Osteoblast (primary cell): ENCODE measurements at regions not wholly inside any gene's neighbourhood (a gene's known extent, or its start where the extent isn't known, plus 50 kb on each side); places are given as distances from the start of the nearest gene placed in this dataset.

Experiments
- DNase-seq: peaks from one replicate; pipeline ENCODE4 v3.0.0; 2011; ENCODE audit warnings: low spot score, mixed read lengths; ENCODE audit not compliant: insufficient read length; ENCODE audit errors: missing footprints
- H2AFZ ChIP-seq: 2 replicates; pipeline ENCODE4 v1.6.0; 2011; ENCODE audit warnings: mild to moderate bottlenecking, low read length
- H3K27ac ChIP-seq: 2 replicates; pipeline ENCODE4 v1.5.1; 2011; ENCODE audit warnings: mild to moderate bottlenecking, low read depth, low read length, moderate library complexity
- H3K27me3 ChIP-seq: 2 replicates; pipeline ENCODE4 v1.6.0; 2012; ENCODE audit warnings: mild to moderate bottlenecking, control low read depth, inconsistent platforms, low read length, moderate library complexity; ENCODE audit not compliant: insufficient read depth
- H3K36me3 ChIP-seq: 2 replicates; pipeline ENCODE4 v1.5.1; 2011; ENCODE audit warnings: mild to moderate bottlenecking, low read length, control low read depth, moderate library complexity; ENCODE audit not compliant: insufficient read depth
- H3K4me1 ChIP-seq: 2 replicates; pipeline ENCODE4 v1.5.1; 2011; ENCODE audit warnings: mild to moderate bottlenecking, low read length, control low read depth, moderate library complexity; ENCODE audit not compliant: insufficient read depth
- H3K4me2 ChIP-seq: 2 replicates; pipeline ENCODE4 v1.6.0; 2011; ENCODE audit warnings: mild to moderate bottlenecking, low read length; ENCODE audit not compliant: insufficient read depth
- H3K4me3 ChIP-seq: fragments of 200-600 bp; sonication (generic); 3 replicates; pipeline ENCODE4 v1.5.1; 2012; ENCODE audit warnings: mild to moderate bottlenecking, low read length, inconsistent platforms; ENCODE audit not compliant: insufficient read depth
- H3K79me2 ChIP-seq: 2 replicates; pipeline ENCODE4 v1.6.0; 2012; ENCODE audit warnings: mild to moderate bottlenecking, low read length, control low read depth, inconsistent platforms; ENCODE audit not compliant: insufficient read depth
- H3K9me3 ChIP-seq: 2 replicates; pipeline ENCODE4 v1.5.1; 2011; ENCODE audit warnings: low read depth, low read length, control low read depth
- H4K20me1 ChIP-seq: 2 replicates; pipeline ENCODE4 v1.6.0; 2012; ENCODE audit warnings: mild to moderate bottlenecking, low read length, control low read depth; ENCODE audit not compliant: insufficient read depth
- TF ChIP-seq, protein P1 (sequence below): IDR thresholded peaks from 2 replicates; pipeline ENCODE4 v1.5.1; 2011; ENCODE audit warnings: mild to moderate bottlenecking, low read depth, low read length, moderate library complexity; ENCODE audit errors: extremely low read depth

- no peaks in the 10 kb centered on the region for H3K9me3 ChIP-seq
- no peaks in the 10 kb centered on the region for H3K36me3 ChIP-seq
- TF ChIP-seq, protein P1, sequence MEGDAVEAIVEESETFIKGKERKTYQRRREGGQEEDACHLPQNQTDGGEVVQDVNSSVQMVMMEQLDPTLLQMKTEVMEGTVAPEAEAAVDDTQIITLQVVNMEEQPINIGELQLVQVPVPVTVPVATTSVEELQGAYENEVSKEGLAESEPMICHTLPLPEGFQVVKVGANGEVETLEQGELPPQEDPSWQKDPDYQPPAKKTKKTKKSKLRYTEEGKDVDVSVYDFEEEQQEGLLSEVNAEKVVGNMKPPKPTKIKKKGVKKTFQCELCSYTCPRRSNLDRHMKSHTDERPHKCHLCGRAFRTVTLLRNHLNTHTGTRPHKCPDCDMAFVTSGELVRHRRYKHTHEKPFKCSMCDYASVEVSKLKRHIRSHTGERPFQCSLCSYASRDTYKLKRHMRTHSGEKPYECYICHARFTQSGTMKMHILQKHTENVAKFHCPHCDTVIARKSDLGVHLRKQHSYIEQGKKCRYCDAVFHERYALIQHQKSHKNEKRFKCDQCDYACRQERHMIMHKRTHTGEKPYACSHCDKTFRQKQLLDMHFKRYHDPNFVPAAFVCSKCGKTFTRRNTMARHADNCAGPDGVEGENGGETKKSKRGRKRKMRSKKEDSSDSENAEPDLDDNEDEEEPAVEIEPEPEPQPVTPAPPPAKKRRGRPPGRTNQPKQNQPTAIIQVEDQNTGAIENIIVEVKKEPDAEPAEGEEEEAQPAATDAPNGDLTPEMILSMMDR, result no peak
- H3K4me3 ChIP-seq, result no peak overlapping the region
- DNase-seq, result no peak
- peaks cover 8% of the 10 kb centered on the region for H3K27me3 ChIP-seq
- no peaks in the 10 kb centered on the region for H3K4me1 ChIP-seq
- H4K20me1 ChIP-seq, result no peaks in the 10 kb centered on the region
- no peak overlapping the region for H3K4me2 ChIP-seq
- H3K79me2 ChIP-seq, result no peaks in the 10 kb centered on the region
- no peak overlapping the region for H3K27ac ChIP-seq
- H2AFZ ChIP-seq, result no peak overlapping the region
These were observed 112.5 kb downstream of the EIF4E start for GRCh38 chr4:98816386-98816785.

- no peak overlapping the region for H2AFZ ChIP-seq
- H3K36me3 ChIP-seq, result no peaks in the 10 kb centered on the region
- H3K4me3 ChIP-seq, result no peak overlapping the region
- no peaks in the 10 kb centered on the region for H4K20me1 ChIP-seq
- H3K79me2 ChIP-seq, result no peaks in the 10 kb centered on the region
- H3K27ac ChIP-seq, result no peak overlapping the region
- DNase-seq, result no peak
- no peak overlapping the region for H3K4me2 ChIP-seq
- peaks cover 13% of the 10 kb centered on the region for H3K27me3 ChIP-seq
- peaks cover 16% of the 10 kb centered on the region for H3K4me1 ChIP-seq
- H3K9me3 ChIP-seq, result no peaks in the 10 kb centered on the region
- TF ChIP-seq, protein P1, result no peak
These were observed 124.5 kb downstream of the EIF4E start for GRCh38 chr4:98804403-98804802.

- no peak overlapping the region for H3K4me2 ChIP-seq
- peaks cover 16% of the 10 kb centered on the region for H3K27me3 ChIP-seq
- no peaks in the 10 kb centered on the region for H3K9me3 ChIP-seq
- H4K20me1 ChIP-seq, result no peaks in the 10 kb centered on the region
- no peak overlapping the region for H3K4me3 ChIP-seq
- no peaks in the 10 kb centered on the region for H3K36me3 ChIP-seq
- no peak overlapping the region for H2AFZ ChIP-seq
- TF ChIP-seq, protein P1, result no peak
- H3K27ac ChIP-seq, result no peak overlapping the region
- no peaks in the 10 kb centered on the region for H3K79me2 ChIP-seq
- peaks cover 16% of the 10 kb centered on the region for H3K4me1 ChIP-seq
- DNase-seq, result no peak
These were observed 125.7 kb downstream of the EIF4E start for GRCh38 chr4:98803251-98803650.

DNA sequence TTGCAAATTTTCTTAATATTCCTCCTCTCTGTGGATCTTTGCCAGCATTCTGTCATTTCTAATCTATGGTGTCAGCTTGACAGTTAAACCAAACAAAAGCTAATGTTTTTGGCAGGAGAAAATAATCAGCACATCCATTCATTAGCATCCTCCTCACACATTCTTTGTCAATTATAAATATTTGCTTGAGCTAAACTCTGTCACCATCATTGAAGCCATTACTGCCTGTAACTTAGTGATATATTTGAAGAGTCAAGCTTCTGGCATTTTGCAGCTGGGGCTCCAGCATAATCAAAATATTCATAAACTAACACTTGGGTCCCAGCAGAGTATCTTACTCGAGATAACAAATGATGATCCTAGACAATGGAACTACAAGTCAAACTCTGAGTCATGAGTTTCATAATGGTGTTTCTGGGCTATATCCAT lies 126.1 kb downstream of the EIF4E start:
- Histone ChIP-seq H3K4me1 (peaks cover 16% of the 10 kb centered on the region), H3K36me3 (no peaks in the 10 kb centered on the region), H3K79me2 (no peaks in the 10 kb centered on the region), H4K20me1 (no peaks in the 10 kb centered on the region), H3K27ac (no peak overlapping the region), H2AFZ (no peak overlapping the region), H3K9me3 (no peaks in the 10 kb centered on the region), H3K4me2 (no peak overlapping the region), H3K4me3 (no peak overlapping the region), H3K27me3 (peaks cover 20% of the 10 kb centered on the region)
- DNase-seq, result no peak
- TF ChIP-seq, protein P1, result no peak
